CD14-positive monocyte (primary cell): ENCODE measurements at regions not wholly inside any gene's neighbourhood (a gene's known extent, or its start where the extent isn't known, plus 50 kb on each side); places are given as distances from the start of the nearest gene placed in this dataset.

Experiments used
- DNase-seq, 3 donors: peaks; one replicate each; pipeline ENCODE4 v3.0.0-alpha.2; 2011 to 2022
- H2AFZ ChIP-seq: 2 replicates; pipeline ENCODE4 v1.6.0; 2012; ENCODE audit warnings: mild to moderate bottlenecking, low read depth, low read length, inconsistent platforms; ENCODE audit not compliant: insufficient read depth, poor library complexity, severe bottlenecking
- H3K27ac ChIP-seq, 2 donors: 1 replicate in 1 of 2; 2 replicates in 1 of 2; pipeline ENCODE4 v1.5.1; 2012 to 2013; ENCODE audit warnings: low read length in 2 of 2, control low read depth in 1 of 2, inconsistent platforms in 1 of 2, low read depth in 1 of 2, mild to moderate bottlenecking in 1 of 2
- H3K27me3 ChIP-seq, 2 donors: one replicate each; pipeline versions ENCODE4 v1.6.0 to v1.6.1; 2011 to 2013; ENCODE audit warnings: low read length in 2 of 2; ENCODE audit not compliant: control insufficient read depth in 2 of 2, insufficient read depth in 2 of 2
- H3K36me3 ChIP-seq, 2 donors: replicated peaks in 1 of 2; 1 replicate in 1 of 2; 2 replicates in 1 of 2; pipeline versions ENCODE4 v1.5.1 to v1.6.1; 2012 to 2013; ENCODE audit warnings: low read length in 2 of 2, control low read depth in 1 of 2, inconsistent platforms in 1 of 2, mild to moderate bottlenecking in 1 of 2; ENCODE audit not compliant: insufficient read depth in 2 of 2, control insufficient read depth in 1 of 2
- H3K4me1 ChIP-seq, 2 donors: 1 replicate in 1 of 2; 2 replicates in 1 of 2; pipeline versions ENCODE4 v1.5.1 to v1.6.1; 2012 to 2013; ENCODE audit warnings: low read length in 2 of 2, control low read depth in 1 of 2, inconsistent platforms in 1 of 2, mild to moderate bottlenecking in 1 of 2, moderate library complexity in 1 of 2; ENCODE audit not compliant: insufficient read depth in 2 of 2, control insufficient read depth in 1 of 2
- H3K4me2 ChIP-seq: replicated peaks from 2 replicates; pipeline ENCODE3; 2012; ENCODE audit warnings: low read length, moderate library complexity, mild to moderate bottlenecking; ENCODE audit not compliant: poor library complexity, severe bottlenecking; ENCODE audit errors: extremely low read depth
- H3K4me3 ChIP-seq, 3 experiments: fragments of 200-600 bp in 1 of 3; sonication (generic) in 1 of 3; replicated peaks in 1 of 3; 1 replicate in 2 of 3; 2 replicates in 1 of 3; pipeline ENCODE4 v1.5.1; 2011 to 2013; ENCODE audit warnings: low read length in 3 of 3, mild to moderate bottlenecking in 3 of 3, control low read depth in 2 of 3, low read depth in 2 of 3, inconsistent platforms in 1 of 3, moderate library complexity in 1 of 3
- H3K79me2 ChIP-seq: 2 replicates; pipeline ENCODE4 v1.6.0; 2012; ENCODE audit warnings: mild to moderate bottlenecking, control low read depth, inconsistent platforms, low read length, moderate library complexity; ENCODE audit not compliant: insufficient read depth
- H3K9ac ChIP-seq: 2 replicates; pipeline ENCODE4 v1.6.0; 2017; ENCODE audit warnings: low read length, mild to moderate bottlenecking; ENCODE audit not compliant: insufficient read depth, poor library complexity, severe bottlenecking
- H3K9me3 ChIP-seq, 2 donors: replicated peaks in 1 of 2; 1 replicate in 1 of 2; 2 replicates in 1 of 2; pipeline versions ENCODE4 v1.5.1 to v1.6.1; 2012 to 2013; ENCODE audit warnings: low read length in 2 of 2, control low read depth in 1 of 2; ENCODE audit not compliant: control insufficient read depth in 1 of 2, insufficient read depth in 1 of 2
- H4K20me1 ChIP-seq: 2 replicates; pipeline ENCODE4 v1.6.0; 2012; ENCODE audit warnings: mild to moderate bottlenecking, low read length, control low read depth, moderate library complexity; ENCODE audit not compliant: insufficient read depth
- H3K27ac Mint-ChIP-seq, 7 donors: one replicate each; pipeline ENCODE4 v1.8.0; 2020; ENCODE audit warnings: mild to moderate bottlenecking in 7 of 7, mixed read lengths in 7 of 7, moderate library complexity in 6 of 7, inconsistent platforms in 2 of 7
- H3K27me3 Mint-ChIP-seq, 3 donors: one replicate each; pipeline ENCODE4 v1.8.0; 2021 to 2022; ENCODE audit warnings: low read depth in 3 of 3, mild to moderate bottlenecking in 3 of 3, mixed read lengths in 3 of 3, moderate library complexity in 3 of 3, inconsistent platforms in 1 of 3
- H3K36me3 Mint-ChIP-seq, 2 donors: one replicate each; pipeline ENCODE4 v1.8.0; 2020; ENCODE audit warnings: mixed read lengths in 2 of 2, inconsistent platforms in 1 of 2, mild to moderate bottlenecking in 1 of 2
- H3K4me1 Mint-ChIP-seq: one replicate; pipeline ENCODE4 v1.8.0; 2020; ENCODE audit warnings: mild to moderate bottlenecking, mixed read lengths
- H3K4me3 Mint-ChIP-seq, 2 donors: one replicate each; pipeline ENCODE4 v1.8.0; 2020; ENCODE audit warnings: mild to moderate bottlenecking in 2 of 2, mixed read lengths in 2 of 2, moderate library complexity in 1 of 2
- H3K9me3 Mint-ChIP-seq, 7 donors: one replicate each; pipeline ENCODE4 v1.8.0; 2020 to 2022; ENCODE audit warnings: mixed read lengths in 7 of 7, mild to moderate bottlenecking in 6 of 7, moderate library complexity in 6 of 7, inconsistent platforms in 2 of 7
- CTCF ChIP-seq: fragments of 200-600 bp; IDR thresholded peaks from one replicate; pipeline ENCODE4 v1.8.0; 2022; ENCODE audit warnings: antibody characterized with exemption, mild to moderate bottlenecking
- WGBS: methylation state at CpG from one replicate; pipeline ENCODE4 v1.1.5; 2013; ENCODE audit warnings: missing lambda C conversion rate; ENCODE audit not compliant: insufficient coverage; 5-methylcytosine and 5-hydroxymethylcytosine counted together
- intact Hi-C, 2 donors: fragments of 100-400 bp; cut with micrococcal nuclease; formaldehyde crosslinking; loops; one replicate each; pipeline versions ENCODE4 v1.15.0 to v1.15.1; 2023

- no peak overlapping the region for H3K4me3 ChIP-seq
- H3K27me3 Mint-ChIP-seq: no peaks in the 10 kb centered on the region
- no peak overlapping the region for H3K27ac ChIP-seq
- no peaks in the 10 kb centered on the region for H3K4me1 ChIP-seq
- no peaks in the 10 kb centered on the region for H3K4me1 Mint-ChIP-seq
- no peaks in the 10 kb centered on the region for H3K9me3 ChIP-seq
- no peaks in the 10 kb centered on the region for H3K79me2 ChIP-seq
- peaks cover 0 to 6% (median 2%) of the 10 kb centered on the region in 7 donors for H3K9me3 Mint-ChIP-seq
- H4K20me1 ChIP-seq: no peaks in the 10 kb centered on the region
- intact Hi-C loops: loop anchor here in 1 of 2 donors (10.0 kb wide), 1 partner anchor 57 kb away; no protein-coding TSS in a partner anchor
- no peaks in the 10 kb centered on the region for H3K36me3 Mint-ChIP-seq
- no peaks in the 10 kb centered on the region for H3K36me3 ChIP-seq
- no peak overlapping the region for H3K9ac ChIP-seq
- no peak overlapping the region for H3K4me2 ChIP-seq
- H3K27me3 ChIP-seq: no peaks in the 10 kb centered on the region
- H3K27ac Mint-ChIP-seq: no peak overlapping the region
- no peak for TF ChIP-seq CTCF
- H3K4me3 Mint-ChIP-seq: no peak overlapping the region
- no peak overlapping the region for H2AFZ ChIP-seq
- 80% methylated on average over 1 of the region's 2 CpGs for WGBS
- DNase-seq: no peak
Observed at GRCh38 chr18:44227501-44227900, 453.2 kb upstream of the SETBP1 start.

- DNase-seq: no peak
- no peaks in the 10 kb centered on the region for H3K4me1 ChIP-seq
- no peaks in the 10 kb centered on the region for H3K9me3 ChIP-seq
- H3K4me3 ChIP-seq: no peak overlapping the region
- no peak overlapping the region for H2AFZ ChIP-seq
- Mint-ChIP-seq H3K27me3 (no peaks in the 10 kb centered on the region), H3K27ac (no peak overlapping the region), H3K9me3 (peaks cover 0 to 6% (median 0%) of the 10 kb centered on the region in 7 donors), H3K4me1 (no peaks in the 10 kb centered on the region), H3K4me3 (no peak overlapping the region), H3K36me3 (no peaks in the 10 kb centered on the region)
- H3K9ac ChIP-seq: no peak overlapping the region
- no peak overlapping the region for H3K4me2 ChIP-seq
- intact Hi-C loops: loop anchor here in 1 of 2 donors (10.0 kb wide), 1 partner anchor 55 kb away; no protein-coding TSS in a partner anchor
- no peak overlapping the region for H3K27ac ChIP-seq
- no peaks in the 10 kb centered on the region for H3K79me2 ChIP-seq
- no peaks in the 10 kb centered on the region for H3K27me3 ChIP-seq
- no peaks in the 10 kb centered on the region for H3K36me3 ChIP-seq
- no peak for TF ChIP-seq CTCF
- WGBS: 90% methylated on average over 2 of the region's 3 CpGs
- no peaks in the 10 kb centered on the region for H4K20me1 ChIP-seq
Observed at GRCh38 chr18:44229693-44230108, 451.0 kb upstream of the SETBP1 start.
